HG02885 (cell line): ENCODE measurements at regions not wholly inside any gene's neighbourhood (a gene's known extent, or its start where the extent isn't known, plus 50 kb on each side); places are given as distances from the start of the nearest gene placed in this dataset.
"Not testable (repeated sequence)": the region's sequence is repeated elsewhere in the genome, so short reads cannot be mapped to it uniquely, and the experiment has no call there.

ENCODE experiments used
- ATAC-seq: cut with Tn5 transposase; IDR thresholded peaks from one replicate; pipeline ENCODE4 v1.9.1; 2021; ENCODE audit warnings: mild to moderate bottlenecking; ENCODE audit not compliant: unreplicated experiment, poor library complexity

DNA sequence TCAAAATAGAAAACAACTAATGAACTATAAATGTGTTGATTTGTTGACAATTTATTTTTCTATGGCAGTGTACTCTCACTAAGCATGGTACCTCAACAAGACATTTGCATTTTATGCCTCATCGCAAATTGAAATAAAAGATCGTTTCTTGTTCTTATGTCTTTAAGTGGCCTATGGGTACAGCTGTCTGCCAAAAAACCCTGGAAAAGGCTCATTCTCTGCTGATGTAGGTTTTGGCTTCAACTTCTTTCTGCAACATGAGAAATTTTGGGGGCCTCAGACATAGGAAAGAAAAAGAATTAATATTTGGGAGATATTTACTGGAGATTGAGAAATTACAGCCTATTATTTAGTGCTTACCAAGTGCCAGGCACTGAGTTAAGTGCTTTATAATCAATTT is 205.1 kb upstream of the DPP10 start:
- no peak for ATAC-seq

DNA sequence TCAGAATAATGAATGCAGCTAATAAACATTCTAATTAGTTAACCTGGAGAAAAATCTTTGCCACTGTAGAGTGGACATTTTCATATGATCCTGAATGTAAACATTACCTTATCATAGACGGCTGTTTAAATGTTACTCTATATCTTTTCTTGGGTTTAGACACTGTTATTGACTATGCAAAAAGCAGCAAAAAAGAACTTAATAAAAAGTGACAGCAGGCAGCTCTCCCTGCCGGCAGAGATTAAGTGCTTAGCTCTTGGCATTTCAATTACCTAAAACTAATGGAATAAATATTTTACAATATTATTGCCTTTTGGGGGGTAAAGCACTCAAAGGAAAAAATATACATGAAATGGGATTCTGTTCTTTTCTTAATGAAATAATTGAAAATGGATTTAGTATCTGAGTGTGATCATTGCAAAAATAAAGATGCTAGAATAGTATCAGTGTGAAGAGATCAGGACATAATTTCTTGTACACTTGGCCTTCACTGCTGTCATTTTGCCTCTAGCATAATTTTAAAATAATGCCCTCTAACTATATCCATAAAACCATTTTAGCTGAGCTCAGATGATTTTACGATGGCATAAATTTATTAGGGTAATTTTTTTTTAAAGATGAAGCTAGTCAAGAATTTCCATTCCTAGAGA is 203.4 kb upstream of the DPP10 start:
- ATAC-seq = no peak

DNA sequence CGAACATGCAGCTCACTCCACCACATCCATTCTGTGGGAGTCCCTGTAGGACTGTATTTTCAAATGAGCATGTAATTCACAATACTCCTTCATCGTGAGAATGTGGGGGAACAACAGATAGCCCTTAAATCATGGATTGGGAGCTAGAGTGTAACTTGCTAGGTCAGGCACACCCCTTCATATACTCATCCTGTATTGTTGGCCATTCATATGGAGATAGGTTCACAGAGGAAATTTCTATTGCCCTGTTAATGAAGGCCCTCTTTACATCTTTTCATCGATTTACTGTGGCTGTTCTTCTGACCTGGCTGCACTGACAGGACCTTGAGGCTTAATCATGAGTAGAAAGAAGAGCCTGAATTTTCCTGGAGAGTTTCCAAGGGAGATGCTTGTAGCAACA is 193.8 kb upstream of the DPP10 start:
- no peak for ATAC-seq

DNA sequence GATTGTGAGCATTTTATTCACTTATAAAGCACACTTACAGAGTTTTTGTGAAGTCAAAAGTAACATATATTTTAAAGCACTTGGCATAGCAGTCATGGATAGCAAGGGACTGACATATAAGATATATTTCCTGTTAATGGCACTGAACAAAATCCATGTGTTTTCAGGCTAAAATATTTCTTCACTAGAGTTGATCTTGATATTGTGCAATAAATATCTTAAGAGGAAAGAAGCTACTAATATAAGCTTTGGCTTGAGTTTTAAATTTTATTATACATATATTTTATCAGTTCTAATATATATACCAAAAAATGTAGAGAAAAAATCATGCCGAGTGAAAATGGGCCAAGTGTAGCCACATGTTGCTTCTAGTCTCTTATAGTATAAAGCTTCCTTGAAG is 189.7 kb upstream of the DPP10 start:
- no peak for ATAC-seq

DNA sequence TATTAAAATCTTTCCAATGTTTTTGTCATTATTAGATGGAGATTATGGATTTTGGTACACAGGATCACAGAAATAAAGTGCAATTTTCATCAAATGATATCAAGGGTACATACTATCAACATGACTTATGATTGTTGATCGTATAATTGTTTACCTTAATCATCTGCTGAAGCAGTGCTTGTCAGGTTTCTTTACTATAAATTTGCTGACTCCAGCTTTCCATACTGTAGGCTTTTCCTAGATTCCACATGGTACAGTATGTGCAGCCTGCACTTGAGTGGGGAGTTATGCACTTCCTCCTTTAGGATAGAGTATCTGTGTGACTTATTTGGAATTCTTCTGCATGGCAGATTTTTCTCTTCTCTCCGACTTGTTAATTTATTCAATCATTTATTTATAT is 187.6 kb upstream of the DPP10 start:
- no peak for ATAC-seq

DNA sequence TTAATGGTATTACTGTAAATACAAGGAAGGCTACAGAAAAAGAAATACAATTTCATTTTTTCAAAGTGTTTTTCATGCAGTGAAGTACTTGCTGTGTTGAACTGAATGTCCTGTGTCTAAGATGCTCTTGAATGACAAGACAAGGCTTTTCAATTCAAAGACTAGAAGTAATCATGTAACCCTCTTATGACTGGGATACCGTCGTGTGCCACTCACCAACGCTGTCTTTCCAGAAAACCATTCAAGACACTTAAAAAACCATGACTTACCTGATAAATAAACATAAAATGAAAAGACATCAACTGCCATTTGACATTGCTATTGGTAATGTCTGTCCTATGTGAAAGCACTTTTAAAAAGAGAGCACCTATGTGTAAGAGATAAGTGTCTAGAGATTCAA is 183.1 kb upstream of the DPP10 start:
- no peak for ATAC-seq

DNA sequence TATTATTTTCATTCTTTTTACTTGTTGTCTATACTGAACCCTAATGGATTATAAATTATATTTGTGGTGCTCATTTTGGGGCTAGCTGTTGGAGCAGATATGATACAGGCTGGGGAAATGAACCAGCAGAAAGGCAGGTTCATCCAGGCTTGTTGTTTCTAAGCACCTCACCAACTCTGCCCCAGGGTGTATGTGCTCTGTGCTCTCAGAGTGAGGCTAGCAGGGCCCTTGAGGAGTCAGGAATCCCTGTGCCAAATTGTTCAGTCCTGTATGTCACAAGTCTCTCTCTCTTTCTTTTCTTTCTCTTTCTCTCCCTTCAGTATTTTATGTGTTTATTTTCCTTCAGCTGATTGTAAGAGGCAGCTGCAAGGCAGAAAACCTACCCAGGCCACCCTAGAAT is 181.1 kb upstream of the DPP10 start:
- ATAC-seq = no peak

DNA sequence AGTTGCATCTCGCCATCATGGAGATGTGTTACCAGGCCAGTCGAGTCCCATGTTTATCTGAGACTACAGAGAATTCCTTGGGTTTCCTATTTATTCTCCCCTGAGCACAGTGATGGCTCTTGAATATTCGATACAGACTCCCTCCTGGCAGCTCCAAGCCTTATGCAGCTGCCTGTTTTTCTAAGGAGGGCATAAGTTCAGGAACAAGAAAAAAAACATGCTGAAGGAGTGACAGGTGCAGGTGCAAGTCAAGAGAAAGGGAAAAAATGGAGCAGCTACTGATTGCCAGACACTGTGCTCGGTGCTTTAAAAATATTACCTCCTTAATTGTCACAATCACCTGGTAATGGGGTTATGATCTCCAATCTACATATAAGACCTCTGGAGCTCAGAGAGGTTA is 177.2 kb upstream of the DPP10 start:
- no peak for ATAC-seq

DNA sequence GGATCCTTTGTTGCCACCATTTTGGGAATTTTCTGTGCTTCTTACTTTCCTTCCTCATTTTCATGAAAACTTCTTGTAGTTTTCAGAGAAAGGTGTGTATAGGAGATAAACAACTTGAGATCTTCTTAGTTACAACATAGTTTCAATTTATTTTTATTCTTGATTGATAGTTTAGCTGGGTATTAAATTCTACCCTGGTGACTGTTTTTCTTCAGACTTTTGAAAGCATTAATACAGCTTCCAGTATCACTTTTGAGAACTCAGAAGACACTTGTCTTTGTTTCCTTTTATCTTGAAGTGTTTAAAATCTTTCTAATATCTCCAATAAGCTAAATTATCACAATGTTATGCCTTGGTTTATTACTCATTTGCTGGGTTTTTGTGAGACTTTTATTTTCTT is 167.5 kb upstream of the DPP10 start:
- no peak for ATAC-seq

DNA sequence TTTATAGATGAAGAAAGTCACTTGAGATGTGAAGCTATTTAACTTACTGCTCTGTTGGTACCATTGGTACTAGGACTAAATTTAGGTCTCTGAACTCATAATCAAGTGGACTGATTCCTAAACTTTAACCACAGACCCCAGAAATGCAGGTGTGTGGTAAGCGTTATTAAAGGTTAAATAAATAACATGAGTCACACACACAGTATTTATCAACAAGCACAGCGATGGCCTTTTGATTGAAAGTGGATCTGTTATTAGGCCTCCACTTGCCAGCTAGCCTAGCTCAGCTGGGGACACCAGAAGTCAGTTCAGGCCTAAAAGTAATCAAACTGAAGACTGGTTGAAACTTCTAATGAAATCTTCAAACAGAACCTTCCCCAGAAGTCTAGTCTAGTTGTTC is 161.3 kb upstream of the DPP10 start:
- ATAC-seq = no peak

DNA sequence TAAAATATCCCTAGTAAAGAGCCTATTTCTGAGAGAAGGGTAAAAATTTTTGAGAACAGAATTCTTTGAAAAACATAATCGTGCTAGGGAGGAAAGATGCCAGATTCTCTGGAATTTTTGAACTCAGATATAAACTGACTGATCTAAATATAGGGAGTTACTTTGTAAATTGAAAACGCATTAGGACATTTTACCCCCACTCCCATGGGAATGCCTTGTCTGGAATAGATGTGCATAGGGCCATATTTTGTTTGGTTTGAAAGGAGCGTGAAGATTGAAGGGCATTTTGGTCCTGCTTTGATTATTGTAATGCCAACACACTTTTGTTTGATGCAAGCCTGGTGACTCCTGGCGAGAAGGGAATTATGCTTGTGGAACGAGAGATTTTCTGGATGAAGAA is 158.7 kb upstream of the DPP10 start:
- no peak for ATAC-seq

DNA sequence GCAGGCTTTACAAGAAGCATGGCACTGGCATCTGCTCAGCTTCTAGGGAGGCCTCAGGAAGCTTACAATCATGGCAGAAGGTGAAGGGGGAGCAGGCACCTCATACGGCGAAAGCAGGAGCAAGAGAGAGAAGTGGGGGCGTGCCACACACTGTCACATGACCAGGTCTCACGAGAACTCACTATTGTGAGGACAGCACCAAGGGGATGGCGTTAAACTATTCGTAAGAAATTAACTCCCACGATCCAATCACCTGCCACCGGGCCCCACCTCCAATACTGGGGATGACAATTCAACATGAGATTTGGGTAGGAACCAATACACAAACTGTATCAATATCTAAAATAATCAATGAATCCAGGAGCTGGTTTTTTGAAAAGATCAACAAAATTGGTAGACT is 156.0 kb upstream of the DPP10 start:
- no peak for ATAC-seq

DNA sequence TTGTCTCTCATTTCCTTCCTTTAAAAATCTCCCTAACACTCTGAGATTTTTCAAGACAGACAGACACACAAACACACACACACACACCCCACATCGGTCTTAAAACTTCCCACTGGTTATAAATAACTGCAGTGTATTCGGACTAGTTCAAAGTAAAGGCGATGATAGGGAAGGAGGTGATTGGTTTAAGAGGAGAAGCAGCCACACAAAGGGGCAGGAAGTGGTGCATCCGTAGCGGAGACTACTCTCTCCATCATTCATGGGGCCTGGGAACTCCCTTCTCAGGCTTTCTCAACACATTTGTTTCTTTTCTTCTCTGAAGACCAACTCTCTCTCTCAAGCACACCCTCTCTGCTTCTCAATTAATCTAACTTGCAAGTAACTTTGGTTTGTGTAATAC is 149.1 kb upstream of the DPP10 start:
- no peak for ATAC-seq

DNA sequence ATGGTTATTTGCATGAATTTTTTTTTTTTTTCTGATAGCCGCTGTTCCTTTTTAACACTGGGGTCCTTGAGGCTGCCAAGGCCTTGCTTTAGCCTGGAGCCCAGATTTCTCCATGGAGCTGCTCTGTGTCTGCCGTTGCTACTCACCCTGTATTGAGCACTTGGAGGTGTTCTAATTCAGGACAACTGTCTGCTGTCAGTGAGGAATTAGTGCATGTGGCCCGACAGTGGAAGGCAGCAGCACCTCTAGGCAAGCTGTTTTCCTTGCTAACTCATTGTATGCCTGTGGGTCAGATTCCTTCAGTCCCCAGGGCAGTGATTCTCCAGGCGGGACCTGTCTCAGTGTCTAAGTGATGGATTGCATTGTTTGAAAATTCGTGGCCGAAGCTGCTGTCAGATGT is 147.7 kb upstream of the DPP10 start:
- ATAC-seq = no peak

DNA sequence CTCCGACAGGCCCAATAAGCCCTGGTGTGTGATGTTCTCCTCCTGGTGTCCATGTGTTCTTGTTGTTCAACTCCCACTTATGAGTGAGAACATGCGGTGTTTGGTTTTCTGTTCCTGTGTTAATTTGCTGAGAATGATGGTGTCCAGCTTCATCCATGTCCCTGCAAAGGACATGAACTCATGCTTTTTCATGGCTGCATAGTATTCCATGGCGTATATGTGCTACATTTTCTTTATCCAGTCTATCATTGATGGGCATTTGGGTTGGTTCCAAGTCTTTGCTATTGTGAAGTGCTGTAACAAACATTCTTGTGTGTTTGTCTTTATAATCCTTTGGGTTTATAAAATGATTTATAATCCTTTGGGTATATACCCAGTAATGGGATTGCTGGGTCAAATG is 142.1 kb upstream of the DPP10 start:
- ATAC-seq = not testable (repeated sequence)

DNA sequence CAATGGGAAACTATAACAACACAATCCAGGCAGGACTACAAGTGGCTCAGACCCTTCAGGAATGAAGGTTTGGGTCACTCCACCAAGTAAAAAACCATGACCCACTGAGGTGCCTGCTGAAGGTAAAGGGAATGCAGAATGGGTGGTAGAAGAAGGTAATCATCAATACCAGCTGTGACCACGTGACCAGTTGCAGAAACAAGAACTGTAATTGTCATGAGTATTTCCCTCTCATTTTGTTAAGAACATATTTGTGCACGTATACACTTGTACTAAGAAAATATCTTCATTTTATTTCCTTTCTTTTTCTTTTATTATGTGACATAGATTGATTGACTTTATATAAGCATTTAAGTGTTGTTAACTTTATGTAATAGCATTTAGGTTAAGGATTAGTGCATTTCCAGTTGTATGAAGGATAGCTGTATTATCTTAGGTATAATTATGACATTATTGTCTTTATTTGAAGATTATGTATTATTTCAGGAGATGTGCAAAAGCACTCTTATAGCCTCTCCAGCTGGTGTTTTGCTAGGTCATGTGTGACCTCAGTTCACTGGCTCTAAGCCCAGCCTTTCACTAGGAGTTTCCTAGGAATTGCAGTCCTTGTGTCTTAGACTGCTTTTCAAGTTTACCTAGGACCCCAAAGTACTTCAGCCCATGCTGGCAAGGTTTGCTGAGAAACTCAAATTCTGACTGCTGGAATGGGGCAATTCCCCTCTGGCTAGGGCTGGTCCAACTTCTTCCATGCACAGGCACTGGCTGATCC is 125.7 kb upstream of the DPP10 start:
- ATAC-seq = no peak

DNA sequence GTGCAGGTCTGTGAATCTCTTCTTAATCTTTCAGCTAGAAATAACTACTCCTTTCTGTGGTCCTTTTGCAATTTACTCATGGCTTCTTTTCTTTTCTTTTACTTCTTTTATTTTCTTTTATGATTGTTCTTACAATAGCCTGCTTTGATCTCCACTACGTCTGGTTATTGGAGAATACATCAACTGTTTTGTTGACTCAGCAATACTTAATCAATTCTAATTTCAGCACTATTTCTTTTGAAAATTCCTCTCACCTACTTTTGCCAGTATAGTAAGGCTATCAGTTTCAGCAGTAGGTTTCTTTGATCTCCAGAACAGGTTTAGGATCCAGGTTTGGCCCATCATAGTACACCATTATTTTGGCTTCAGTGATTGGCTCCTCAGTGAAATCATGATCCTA is 111.8 kb upstream of the DPP10 start:
- no peak for ATAC-seq

DNA sequence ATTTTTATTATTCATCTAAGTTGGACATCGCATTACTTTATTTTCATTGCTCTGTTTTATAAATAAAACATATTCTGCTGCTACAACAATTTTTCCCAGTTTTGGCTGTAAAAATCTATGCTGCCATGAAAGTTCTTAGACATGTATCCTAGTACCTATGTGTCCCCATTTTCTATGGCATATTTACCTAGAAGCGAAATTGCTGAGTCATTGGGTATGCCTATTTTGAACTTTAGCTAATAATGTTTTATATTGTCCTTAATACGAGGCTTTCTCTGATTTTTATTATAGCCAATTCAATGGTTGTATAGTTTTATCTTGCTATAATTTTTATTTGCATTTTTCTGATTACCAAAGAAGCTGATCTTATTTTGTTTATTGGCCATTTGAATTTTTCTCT is 110.5 kb upstream of the DPP10 start:
- no peak for ATAC-seq

DNA sequence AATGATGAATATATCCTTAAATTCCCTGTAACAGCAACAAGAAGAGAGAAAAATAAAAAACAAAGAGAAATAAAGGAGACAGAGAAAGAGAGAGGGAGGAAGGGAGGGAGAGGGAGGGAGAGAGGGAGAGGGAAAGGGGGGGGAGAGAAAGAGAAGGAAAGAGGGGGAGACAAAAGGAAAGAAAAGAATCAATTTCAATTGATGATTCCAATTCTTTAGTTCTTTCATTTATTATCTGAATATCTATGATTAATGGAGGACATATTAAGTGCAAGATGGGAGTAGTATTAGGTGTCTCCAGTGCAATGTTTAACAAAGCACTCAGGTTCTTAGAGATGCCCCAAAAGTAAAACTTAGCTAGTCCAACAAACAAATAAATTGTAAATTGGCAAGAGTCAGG is 97.2 kb upstream of the DPP10 start:
- no peak for ATAC-seq

DNA sequence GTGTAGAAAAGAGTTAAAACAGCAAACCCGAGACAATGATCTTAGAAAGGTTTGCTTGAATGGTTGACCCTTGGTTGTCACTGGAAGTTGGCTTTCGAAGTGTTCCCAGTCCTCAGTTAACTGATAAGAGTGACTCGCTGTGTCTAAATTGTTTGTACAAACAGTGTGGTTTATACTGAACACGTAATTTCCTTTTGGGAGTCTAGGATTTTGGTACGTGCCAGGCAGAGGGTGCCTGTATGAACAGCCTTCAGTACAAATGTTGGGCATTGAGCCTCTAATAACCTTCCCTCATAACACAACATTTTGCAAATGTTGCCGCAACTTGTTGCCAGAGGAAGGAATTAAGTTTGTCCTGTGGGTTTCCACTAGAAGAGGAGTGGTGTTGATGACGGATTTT is 95.8 kb upstream of the DPP10 start:
- ATAC-seq = no peak

DNA sequence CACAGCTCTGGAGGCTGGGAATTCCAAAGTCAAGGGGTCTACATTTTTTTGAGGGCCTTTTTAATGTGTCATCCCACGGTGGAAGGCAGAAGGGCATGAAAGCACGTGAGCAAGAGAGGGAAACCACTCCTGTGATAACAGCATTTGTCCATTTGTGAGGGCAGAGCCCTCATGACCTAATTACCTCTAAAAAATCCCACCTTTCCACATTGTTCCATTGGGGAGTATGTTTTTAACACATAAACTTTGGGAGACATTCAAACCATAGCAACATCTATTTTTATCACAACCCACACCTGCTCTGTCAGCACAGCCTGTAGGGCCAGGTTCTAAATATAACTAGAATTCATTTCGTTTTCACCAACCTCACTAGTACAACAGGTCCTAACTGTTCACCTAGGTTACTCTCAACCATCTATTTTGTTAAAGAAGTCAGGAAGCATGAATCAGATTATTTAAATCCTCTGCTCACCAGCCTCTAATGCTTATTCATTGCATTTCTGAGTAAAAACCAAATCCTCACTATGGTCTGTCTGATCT is 92.2 kb upstream of the DPP10 start:
- ATAC-seq = no peak

DNA sequence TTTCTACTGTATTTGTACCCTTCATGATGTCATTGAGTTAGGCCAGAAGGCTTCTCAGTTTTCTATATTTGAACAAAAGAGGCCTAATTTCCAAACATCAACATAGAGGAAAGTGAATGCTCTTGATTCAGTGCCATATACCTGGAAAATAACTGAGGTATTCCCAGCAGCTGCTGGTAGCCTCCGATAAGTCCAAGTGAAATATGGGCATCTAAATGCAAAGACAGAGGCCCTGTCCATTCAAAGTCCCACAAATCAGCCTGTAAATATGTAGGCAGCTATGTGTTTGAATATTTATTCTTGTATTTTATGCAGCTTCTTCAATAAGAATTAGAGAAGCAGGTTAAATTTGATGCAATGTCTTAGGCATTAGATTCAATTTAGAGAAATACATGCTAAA is 89.5 kb upstream of the DPP10 start:
- ATAC-seq = no peak
